HG03432 (cell line): ENCODE measurements at regions not wholly inside any gene's neighbourhood (a gene's known extent, or its start where the extent isn't known, plus 50 kb on each side); places are given as distances from the start of the nearest gene placed in this dataset.
"Not testable (repeated sequence)": the region's sequence is repeated elsewhere in the genome, so short reads cannot be mapped to it uniquely, and the experiment has no call there.

Experiments used
- ATAC-seq: cut with Tn5 transposase; IDR thresholded peaks from one replicate; pipeline ENCODE4 v1.9.1; 2021; ENCODE audit warnings: mild to moderate bottlenecking, moderate library complexity; ENCODE audit not compliant: unreplicated experiment

DNA sequence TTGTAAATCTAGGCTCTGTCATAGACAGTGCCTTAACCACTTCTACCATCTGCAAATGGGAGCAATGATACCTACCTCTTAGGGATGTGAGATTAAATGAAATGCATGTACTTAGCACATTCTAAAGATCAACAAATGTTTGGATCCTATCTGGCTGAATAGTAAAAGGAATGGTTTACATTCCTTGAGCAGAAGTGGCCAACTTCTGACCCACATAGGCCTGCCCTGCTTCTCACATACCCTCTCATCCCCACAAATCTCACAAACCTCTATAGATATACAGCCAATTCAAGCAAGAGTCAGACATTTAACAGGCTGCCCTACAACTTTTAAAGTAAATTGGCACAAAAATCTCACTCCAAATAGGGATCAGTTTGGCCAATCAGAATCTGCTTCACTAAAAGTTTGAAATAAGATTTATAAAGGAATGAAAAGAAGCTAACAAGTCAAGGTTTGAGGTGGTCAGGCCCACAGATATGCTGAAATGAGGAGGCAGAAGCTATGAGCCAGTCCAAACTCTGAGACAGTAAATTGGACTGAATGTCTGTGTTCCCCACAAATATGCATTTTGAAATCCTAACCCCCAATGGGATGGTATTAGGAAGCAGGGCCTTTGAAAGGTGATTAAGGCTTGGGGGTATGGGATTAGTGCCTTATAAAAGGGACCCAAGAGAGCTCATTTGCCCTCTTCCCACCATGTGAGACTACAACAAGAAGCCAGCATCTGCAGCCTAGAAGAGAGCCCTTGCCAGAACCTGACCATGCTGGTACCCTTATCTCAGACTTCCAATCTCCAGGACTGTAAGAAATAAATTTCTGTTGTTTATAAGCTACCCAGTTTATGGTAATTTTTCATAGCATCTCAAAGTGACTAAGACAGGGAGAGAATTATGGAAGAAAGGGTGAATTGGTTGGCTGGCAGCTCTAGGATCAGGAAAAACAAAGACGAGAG lies 227.8 kb upstream of the RBMS1 start:
- ATAC-seq = no peak

DNA sequence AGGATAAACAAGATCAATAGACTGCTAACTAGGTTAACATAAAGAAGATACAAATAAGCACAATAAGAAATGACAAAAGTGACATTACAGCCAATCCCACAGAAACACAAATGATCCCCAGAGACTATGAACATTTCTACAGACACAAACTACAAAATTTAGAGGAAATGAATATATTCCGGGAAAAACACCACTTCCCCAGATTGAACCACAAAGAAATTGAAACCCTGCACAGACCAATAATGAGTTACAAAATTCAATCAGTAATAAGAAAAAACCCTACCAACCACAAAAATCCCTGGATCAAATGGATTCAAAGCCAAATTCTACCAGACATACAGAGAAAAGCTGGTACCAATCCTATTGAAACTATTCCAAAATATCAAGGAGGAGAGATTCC lies 232.4 kb upstream of the RBMS1 start:
- ATAC-seq = no peak

DNA sequence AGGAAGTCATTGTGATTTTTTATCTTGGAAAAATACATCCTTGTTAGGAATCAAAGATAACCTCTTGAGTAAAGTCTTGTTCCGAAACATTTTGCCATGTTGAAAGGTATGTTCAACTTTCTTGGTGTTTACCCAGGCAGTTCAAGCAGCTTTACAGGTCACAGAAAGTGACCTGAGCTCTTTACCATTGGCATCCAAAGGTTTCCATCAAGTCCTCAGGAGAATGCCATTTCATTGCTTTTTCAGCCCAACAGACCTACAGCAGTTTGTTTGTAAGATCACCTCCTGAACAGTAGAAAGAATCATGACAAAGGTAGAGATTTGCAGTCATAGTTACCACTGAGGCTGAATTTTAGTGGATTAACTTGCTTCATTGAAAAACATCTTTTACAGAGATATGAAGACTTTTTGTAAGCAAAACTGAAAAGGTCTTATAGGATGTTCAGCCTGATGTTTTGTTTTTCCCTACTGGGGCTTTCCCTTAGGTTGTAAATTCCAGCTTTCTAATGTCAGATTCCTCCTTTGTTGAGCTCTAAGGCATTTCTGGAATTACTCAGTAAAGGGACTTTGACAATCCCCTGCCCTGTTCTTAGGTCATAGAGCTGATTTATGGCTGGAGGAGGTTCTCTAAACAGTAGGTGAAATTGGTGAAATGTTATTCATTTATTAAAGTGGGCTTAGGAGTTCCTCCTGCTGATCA lies 236.8 kb upstream of the RBMS1 start:
- ATAC-seq = no peak

DNA sequence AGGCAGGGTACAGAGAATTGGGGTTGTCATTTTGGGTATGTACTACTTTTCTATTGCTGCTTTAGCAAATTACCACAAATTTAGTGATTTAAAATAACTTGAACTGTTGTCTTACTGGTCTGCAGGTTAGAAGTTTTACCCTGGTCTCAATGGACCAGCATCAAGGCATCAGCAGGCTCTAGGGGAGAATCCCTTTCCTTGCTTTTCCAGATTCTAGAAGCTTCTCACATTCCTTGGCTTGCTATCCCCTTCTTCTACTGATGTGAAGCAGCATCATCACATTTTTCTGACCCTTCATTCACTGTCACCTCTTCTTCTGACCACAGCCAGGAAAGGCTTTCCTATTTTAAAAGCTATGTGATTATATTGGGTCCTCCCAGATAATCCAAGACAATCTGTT lies 237.8 kb upstream of the RBMS1 start:
- no peak for ATAC-seq

DNA sequence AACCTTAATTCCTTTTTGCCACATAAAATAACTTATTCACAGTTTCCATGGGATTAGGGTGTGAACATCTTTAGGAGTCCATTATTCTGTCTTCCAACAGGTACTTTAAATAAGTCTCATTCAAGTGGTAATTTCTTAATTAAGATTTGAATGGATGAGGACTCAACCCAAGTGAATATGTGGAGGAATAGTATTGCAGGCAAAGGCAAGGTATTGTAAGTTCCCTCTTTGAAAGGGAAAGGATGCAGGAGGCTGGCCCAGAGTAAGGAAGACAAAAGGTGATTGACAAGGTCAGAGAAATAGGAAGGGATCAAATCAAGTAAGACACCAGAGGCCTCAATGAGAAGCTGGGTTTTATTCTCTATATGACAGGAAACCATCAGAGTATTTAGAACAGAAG lies 238.2 kb upstream of the RBMS1 start:
- no peak for ATAC-seq

DNA sequence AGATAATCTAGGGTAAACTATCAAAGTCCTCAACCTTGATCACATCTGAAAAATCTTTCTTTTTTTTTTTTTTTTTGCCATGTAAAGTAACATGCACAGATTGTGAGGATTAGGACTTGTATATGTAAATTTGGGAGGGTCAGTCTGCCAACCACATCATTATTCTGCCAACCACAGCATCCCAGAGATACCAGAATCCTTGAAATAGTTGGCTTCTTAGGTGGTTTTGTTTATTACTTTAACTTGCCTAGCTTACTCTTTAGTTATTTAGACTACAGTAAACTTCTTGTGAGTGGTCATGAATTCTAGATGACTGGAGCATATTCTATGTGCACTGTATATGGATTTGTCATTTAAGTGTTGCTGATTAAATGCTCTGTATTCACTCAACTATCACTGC lies 242.1 kb upstream of the RBMS1 start:
- no peak for ATAC-seq

DNA sequence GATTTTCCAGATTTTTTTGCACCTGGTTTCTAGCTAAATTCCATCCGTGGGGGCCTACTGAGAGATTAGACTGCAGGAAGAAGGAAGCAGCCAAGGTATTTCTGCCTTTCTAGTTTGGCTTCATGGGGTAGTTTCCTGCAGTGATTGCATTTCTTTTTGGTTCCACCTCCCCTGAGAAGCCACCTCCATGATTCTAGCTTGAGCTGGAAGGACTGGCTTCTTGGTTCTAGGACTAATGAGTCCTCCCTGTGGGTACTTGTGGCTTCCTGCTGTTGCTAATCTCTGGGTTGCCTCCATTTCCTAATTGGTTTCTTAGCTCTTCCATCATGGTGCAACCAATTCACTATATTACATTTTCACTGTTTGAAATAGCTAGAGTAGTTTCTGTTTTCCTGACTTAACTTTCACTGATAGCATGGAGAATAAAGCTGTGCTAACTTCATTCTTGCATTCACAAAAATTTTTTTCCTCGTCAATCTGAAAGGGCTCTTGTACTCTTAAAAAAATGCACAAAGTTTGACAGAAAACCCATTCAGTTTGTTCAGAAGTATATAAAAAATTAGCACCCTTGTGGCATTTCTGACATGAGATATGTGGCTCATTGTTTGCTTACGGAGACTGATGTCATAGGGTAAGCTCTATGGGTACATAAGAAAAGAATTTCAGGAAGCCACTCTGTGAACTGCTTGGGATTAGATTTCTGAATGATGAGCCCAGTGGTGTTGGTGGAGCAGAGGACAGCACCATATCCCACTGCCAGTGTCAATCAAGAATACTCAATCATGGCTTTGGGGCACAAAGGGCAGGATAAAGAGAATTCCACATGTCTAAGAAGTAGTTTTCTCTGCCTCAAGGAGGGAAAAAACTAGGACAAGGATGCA lies 242.8 kb upstream of the RBMS1 start:
- ATAC-seq = no peak

DNA sequence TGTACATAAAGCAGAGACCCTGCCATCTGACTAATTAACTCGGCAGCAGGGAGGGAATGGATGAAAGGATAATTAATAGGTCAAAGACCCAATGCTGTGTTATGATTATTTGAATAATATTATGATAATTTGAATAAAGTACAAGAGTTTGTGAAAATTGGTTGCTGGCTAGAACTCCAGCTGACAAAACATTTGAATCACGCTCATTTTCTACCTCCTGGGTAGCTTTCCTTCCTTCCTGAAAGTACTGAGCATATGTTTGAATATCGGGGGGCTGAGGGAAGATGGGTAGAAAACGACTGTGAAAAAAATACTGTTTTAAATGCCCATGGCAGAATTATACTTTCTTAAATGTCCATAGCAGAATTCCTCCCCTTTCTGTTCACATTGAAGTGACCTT lies 243.6 kb upstream of the RBMS1 start:
- no peak for ATAC-seq

DNA sequence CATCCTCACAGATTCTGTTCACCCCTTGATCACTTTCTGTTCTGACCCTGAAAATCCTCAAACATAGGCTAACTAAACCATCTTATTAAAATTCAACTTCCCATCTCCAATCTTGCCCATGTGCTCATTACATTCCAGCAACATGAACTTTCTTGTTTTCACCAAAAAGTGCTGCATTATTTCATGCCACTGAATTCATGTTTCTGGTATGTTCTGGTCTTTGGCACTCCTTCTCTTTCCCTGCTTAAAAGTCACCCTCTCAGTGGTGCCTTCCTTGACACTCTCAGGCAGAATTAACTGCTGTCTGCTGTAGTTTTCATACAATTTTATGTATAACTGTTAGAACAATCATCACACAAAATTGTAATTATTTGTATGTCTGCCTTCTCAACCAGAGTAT lies 247.7 kb upstream of the RBMS1 start:
- no peak for ATAC-seq

DNA sequence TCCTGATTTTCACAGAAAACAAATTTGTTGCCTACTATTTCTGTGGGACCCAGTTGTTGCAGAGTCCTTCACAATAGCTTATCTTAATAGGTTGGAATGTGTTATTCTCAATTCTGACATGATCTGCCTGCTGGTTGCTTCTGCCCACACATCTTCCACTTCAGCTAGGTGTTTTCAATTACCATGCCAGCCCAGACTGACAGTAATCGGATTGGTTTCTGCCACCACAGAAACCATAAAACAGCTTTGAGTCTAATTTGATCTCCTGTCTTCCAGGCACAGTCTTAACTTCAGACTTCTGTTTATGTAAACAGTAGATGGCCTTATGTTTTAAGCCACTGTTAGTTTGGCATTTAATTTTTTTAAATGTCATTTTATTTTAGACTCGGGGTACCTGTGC lies 248.2 kb upstream of the RBMS1 start:
- ATAC-seq = no peak

DNA sequence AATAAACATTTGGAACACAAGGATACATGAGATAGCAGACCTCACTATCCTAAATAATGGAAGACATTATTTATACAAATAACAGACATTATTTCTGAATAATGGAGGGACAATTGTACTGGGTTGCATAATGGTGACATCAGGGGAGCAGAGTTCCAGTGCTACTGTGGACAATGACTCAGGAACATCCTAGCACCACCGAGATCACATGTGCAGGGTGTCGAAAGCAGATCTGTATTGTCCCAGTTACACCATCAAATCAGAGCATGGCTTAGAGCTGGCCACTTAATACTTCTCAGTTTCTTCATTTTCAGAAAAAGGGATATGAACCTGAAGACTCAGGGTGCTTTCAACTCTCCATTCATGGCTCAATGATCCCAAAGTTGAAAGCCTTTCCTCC lies 249.1 kb upstream of the RBMS1 start:
- ATAC-seq = no peak

DNA sequence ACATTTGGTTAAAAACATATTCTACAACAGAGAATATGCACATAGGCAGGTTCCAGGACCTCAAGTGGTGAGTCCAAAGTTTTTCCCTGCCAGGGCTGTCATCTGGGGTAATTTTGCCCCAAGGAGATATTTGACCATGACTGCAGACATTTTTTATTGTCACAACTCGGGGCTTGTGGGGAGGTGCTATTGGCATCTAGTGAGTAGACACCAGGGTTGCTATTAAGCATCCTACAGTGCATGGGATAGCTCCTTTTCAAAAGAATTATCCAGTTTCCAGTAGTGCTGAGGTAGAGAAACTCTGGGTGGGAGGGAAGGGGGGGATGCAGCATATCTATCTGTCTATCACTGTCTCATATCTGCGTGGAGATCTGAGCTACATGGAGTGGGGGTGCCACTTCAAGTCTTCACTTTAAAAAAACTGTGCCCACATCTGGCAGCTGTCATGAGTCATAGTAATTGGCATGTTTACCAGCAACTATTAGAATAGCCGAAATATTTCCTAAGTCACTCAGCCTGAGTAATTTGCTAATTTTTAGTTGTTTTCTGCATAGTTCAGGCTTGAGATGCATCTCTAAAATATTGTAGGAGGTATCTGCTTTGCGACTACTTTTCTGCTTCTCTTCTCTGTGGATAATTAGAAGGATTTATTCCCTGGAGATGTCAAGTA lies 254.0 kb upstream of the RBMS1 start:
- no peak for ATAC-seq

DNA sequence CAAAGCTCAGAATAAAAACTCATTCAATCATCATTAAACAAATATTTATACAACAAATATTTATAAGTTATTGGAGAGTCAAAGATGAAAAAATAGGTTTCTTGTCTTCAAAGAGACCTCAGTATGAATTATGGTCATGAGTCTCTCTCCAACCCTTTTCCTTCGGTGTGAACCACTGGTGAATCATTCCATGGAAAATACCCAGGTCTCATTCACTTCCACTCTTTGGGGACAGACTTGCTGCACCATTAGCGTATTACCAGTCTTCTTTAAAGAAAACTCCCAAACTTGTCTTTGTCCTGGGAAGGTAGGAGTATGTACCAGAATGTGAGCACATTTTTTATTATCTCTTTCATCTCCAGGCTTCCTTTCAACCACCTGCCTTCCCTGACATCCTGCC lies 257.4 kb upstream of the RBMS1 start:
- no peak for ATAC-seq

DNA sequence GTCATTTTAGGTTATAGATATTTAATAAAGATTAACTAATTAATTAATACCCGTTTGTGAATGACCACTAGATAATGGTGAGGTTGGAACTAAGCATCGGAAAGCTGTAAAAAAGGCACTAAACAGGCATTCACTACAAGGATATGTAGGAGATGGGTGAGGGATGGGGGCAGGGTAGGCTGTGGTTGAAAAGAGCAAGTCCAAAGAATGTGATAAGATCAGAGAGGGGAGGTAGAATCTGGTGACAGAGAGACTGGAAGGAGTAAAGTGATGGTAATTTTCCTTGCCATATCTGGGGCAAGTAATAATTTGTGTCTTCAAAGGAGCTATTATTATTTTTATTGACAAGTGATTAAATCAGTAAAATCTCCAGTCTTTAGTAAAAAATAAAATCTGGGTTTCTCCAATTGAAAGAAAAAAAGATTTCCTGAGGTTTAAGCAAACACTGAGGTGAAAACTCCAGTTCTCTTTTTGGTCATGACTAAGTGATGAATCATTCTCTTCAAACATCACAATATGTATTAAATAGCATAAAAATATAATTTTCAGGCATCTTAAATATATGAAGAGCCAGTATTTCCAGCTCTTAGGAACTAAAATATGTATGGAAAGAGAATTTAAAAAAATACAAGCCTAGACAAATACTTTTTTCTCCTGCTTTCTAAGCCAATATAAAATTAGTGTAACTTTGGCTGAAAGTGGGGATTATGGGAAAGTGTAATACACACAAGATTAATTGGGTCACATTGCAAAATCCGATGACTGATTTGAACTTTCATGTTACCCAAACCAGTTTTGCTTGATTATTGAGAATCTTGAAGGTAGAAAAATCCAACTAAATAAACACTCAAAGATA lies 259.1 kb upstream of the RBMS1 start:
- ATAC-seq = no peak

DNA sequence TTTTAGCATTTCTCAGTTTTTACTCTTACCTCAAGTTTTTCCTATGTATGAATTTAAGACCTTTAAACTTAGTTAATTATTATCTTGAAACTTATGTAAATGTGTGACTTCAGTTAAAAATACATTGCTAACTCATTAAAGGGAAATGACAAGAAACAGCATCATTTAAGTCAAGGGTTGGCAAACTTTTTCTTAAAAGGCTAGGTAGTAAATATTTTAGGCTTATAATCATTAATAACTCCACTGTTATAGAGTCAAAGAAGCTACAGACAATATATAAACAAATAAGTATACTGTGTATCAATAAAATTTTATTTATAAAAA lies 259.7 kb upstream of the RBMS1 start:
- ATAC-seq = no peak

DNA sequence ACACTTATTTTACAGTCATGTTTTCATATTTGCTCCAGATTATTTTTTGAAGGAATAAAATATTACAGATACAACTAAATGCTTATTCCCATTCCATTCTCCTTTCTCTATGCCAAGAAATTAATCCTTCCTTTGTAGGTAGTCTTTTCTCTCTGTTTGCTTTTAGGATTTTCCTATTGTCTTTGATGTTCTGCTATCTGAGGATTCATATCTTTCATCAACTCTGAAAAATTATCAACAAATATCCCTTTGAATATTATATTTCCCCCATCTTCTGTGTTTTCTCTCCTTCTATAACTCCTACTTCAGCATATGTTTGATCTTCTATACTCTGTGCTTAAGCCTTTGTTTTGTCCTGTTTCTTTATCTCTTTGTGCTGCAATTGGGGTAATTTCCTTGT lies 260.4 kb upstream of the RBMS1 start:
- no peak for ATAC-seq

DNA sequence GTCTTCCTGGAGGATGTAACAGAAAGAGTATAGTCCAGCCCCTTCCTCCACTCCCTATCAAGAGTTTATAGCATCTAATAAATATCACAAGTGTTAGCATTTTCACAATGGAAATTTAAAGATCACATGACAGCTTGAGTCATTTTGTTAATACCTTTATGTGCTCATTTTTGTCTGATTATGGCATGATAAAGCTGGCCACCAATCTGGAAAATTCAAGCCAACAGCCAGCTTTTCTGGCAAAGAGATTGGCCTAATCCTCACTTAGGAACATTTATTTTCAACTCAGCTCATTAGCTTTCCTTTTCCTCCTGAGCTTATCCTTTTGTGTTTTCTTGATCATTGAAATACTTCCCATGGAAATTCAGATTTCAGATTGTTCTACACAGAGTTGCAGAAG lies 262.9 kb upstream of the RBMS1 start:
- ATAC-seq = no peak

DNA sequence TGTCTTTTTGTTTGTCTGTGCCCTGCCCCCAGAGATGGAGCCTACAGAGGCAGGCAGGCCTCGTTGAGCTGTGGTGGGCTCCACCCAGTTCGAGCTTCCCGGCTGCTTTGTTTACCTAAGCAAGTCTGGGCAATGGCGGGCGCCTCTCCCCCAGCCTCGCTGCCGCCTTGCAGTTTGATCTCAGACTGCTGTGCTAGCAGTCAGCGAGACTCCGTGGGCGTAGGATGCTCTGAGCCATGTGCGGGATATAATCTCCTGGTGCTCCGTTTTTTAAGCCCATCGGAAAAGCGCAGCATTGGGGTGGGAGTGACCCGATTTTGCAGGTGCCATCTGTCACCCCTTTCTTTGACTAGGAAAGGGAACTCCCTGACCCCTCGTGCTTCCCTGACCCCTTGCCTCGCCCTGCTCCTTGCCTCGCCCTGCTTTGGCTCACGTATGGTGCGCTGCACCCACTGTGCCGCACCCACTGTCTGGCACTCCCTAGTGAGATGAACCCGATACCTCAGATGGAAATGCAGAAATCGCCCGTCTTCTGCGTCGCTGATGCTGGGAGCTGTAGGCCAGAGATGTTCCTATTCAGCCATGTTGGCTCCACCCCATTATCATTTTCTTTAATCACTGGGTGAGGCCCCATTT lies 269.0 kb upstream of the RBMS1 start:
- ATAC-seq = not testable (repeated sequence)

DNA sequence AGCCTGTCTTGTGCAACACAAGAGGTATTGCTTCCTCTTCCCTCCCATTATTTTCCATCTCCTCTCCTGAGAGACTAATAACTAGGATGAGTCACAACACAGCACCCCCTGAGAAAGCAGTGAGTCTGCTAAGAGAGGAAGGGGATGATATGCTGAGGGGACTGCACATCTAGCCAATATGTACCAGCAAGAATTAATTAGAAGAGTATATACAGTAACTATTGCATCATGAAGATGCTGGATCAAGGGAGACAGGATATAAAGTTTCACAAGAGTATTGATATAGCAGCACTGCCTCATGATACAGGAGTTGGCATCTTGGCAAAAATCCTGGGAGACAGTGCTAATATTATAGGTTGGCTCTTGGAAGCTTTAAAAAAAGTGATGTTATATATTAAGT lies 289.9 kb upstream of the RBMS1 start:
- no peak for ATAC-seq

DNA sequence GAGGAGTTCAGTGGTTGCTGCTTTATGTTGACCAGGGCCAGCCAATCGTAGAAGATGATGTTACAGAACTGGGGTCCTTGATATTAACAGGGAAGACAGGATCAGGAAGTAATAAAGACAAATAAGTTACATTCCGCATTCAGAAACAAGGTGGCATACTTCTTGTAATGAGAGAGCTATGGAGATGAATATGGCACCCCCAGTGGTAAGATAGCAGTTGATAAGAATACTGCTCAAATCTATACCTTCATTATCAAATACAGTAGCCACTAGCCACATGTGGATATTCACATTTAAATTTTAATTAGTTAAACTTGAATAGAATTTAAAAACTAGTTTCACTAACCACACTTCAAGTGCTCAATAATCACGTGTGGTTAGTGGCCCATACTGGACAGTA lies 290.4 kb upstream of the RBMS1 start:
- no peak for ATAC-seq
